ENCODE measurements at regions not wholly inside any gene's neighbourhood (a gene's known extent, or its start where the extent isn't known, plus 50 kb on each side); places are given as distances from the start of the nearest gene placed in this dataset.
"Not testable (repeated sequence)": the region's sequence is repeated elsewhere in the genome, so short reads cannot be mapped to it uniquely, and the experiment has no call there.

DNA sequence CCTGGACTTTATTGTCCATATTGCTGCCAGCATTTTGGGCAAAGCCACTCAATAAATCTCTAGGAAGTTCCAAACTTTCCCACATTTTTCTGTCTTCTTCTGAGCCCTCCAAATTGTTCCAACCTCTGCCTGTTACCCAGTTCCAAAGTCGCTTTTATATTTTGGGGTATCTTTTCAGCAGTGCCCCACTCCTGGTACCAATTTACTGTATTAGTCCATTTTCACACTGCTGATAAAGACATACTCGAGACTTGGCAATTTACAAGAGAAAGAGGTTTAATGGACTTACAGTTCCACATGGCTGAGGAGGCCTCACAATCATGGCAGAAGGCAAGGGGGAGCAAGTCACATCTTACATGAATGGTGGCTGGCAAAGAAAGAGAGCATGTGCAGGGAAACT is 53.4 kb downstream of the AHSP start:
- H3K27ac ChIP-seq (ENCODE audit: low read depth, low read length), result not testable (repeated sequence)
- 55 to 67% (median 57%) methylated on average over 2 of the region's 2 CpGs for WGBS, 3 donors

DNA sequence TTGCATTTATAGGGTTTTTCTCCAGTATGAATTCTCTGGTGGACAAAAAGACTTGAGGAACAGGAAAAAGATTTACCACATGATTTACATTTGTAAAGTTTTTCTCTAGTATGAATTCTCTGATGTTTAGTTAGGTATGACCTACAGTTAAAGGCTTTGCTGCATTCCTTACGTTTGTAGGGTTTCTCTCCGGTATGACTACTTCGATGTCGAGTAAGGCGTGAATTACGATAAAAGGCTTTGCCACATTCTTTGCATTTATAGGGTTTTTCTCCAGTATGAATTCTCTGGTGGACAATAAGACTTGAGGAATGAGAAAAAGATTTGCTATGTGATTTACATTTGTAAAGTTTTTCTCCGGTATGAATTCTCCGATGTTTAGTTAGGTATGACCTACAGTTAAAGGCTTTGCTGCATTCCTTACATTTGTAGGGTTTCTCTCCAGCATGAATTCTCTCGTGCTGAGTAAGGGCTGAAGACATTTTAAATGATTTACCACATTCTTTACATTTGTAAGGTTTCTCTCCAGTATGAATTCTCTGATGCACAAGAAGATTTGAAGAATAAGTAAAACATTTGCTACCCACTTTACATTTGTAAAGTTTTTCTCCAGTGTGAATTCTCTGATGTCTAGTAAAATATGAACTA is 74.2 kb downstream of the AHSP start:
- 81 to 87% (median 86%) methylated on average over 9 of the region's 9 CpGs for WGBS, 3 donors

DNA sequence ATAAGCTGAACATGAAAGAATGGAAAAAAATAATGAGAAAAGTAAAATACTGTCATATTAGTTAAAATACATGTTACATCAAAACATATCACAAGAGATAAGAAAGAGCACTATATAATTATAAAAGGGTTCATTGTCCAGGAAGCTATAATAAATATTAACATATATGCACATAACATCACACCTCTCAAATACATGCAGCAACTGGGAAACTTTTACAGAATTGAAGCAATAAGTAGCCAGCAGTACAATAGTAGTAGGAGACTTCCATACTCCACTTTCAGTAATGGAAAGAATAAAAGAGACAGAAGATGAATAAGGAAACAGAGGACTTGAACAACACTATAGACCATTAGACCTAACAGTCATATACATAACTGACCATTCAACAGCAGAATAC is 90.4 kb downstream of the AHSP start:
- H3K27ac ChIP-seq (ENCODE audit: low read depth, low read length), result no peak overlapping the region

More for the DNA sequence above, 74.2 kb downstream of the AHSP start:
- not testable (repeated sequence) for H3K27ac ChIP-seq (ENCODE audit: low read depth, low read length)

DNA sequence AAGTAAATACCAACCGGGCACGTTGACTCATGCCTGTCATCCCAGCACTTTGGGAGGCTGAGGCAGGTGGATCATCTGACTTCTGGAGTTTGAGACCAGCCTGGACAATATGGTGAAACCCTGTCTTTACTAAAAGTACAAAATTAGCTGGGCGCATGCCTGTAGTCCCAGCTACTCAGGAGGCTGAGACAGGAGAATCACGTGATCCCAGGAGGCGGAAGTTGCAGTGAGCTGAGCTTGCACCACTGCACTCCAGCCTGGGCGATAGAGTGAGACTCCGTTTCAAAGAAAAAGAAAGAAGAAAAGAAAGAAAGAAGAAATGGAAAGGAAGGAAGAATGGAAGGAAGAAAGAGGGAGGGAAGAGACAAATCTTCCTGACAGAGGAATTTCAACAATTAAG is 108.7 kb downstream of the AHSP start:
- 73 to 89% (median 88%) methylated on average over 7 of the region's 7 CpGs for WGBS, 3 donors
- no peak overlapping the region for H3K27ac ChIP-seq (ENCODE audit: low read depth, low read length)

DNA sequence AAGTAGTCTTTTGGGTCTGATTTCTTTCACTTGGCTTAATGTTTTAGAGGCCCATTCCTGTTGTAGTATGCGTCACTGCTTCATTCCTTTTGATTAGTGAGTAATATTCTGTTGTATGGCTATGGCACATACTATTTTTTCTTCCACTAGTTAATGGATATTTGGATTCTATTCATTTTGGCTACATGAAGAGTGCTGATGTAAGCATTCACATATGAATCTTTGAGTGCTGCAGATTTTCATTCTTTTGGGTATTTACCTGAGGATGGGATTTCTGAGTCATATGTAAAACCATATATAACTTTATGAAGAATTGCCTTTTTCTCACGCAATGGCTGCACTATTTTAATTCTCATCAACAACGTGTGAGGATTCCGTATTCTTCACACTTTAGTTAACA is 113.6 kb downstream of the AHSP start:
- no peak overlapping the region for H3K27ac ChIP-seq (ENCODE audit: low read depth, low read length)
- 75 to 87% (median 82%) methylated on average over 4 of the region's 4 CpGs for WGBS, 3 donors

DNA sequence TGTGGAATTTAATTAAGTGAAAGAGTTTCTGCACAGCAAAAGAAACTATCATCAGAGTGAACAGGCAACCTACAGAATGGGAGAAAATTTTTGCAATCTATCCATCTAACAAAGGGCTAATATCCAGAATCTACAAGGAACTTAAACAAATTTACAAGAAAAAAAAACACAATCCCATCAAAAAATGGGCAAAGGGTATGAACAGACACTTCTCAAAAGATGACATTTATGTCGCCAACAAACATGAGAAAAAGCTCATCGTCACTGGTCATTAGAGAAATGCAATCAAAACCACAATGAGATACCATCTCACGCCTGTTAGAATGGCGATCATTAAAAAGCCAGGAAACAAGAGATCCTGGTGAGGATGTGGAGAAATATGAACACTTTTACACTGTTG is 128.0 kb downstream of the AHSP start:
- not testable (repeated sequence) for H3K27ac ChIP-seq (ENCODE audit: low read depth, low read length)
- WGBS, 3 donors, result 78 to 85% (median 85%) methylated on average over 4 of the region's 4 CpGs

DNA sequence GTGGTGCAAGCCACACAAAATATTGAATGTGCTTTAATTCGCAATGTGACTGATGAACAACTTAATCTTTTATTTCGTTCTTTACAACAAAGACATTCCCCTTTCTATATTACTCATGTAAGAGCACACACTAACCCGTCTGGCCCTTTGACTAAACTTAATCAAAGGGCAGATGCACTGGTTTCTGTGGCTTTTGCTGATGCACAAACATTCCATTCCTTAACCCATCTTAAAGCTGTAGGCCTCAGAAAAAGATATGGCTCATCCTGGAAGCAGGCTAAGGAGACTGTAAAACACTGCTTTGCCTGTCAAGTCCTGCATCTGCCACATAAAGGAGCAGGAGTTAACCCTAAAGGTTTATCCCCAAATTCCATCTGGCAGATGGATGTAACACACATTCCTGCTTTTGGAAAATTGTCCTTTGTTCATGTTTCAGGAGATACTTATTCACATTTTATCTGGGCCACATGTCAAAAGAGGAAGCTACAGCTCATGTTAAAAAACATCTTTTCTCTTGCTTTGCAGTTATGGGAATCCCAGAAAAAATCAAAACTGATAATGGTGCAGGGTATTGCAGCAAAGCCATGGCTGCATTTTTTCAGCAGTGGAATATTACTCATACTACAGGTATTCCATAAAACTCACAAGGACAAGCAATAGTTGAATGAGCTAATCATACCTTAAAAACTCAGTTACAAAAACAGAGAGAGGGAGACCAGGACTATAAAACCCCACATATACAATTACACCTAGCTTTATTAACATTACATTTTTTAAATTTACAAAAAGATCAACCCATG is 137.2 kb downstream of the AHSP start:
- H3K27ac ChIP-seq (ENCODE audit: low read depth, low read length), result no peak overlapping the region
- 42 to 59% (median 48%) methylated on average over 3 of the region's 3 CpGs for WGBS, 3 donors

DNA sequence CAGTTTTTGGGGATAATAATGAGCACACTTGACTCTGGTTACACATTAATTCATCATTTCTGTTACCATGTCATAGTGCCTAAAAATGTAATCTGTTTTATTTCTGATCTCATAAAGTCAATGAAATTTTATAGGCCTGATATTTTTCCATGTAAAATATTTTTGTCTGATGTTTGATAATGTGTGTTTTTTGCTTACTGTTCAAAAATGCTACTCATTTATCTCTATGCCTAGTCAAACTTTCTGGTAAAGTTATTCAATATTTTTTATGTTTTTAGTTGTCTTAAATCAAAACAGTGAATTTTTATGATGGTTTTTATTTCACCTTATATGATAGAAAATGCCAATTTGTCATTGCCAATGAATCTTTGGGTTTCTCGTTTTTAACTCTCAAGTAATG is 147.0 kb downstream of the AHSP start:
- WGBS, 3 donors, result 37 to 67% (median 66%) methylated on average over 1 of the region's 1 CpG
- H3K27ac ChIP-seq (ENCODE audit: low read depth, low read length), result no peak overlapping the region

DNA sequence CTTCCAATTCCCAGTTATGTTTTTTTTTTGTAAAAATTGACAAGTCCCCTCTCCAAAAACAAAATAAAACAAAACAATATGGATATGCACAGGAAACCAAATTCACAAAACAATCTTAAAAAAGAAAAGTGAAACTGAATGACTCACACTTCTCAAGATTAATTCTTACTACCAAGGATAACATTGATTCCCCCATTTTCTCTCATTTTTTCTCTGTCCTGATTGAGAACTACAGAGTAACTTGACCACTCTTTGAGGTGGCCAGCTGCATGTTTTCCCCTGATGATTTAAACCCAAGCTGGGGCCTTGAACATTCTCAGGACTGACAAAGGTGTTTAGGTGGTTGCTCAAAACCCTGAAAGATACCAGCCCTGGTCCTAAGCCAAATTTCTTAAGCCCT is 149.0 kb downstream of the AHSP start:
- H3K27ac ChIP-seq (ENCODE audit: low read depth, low read length), result no peak overlapping the region

DNA sequence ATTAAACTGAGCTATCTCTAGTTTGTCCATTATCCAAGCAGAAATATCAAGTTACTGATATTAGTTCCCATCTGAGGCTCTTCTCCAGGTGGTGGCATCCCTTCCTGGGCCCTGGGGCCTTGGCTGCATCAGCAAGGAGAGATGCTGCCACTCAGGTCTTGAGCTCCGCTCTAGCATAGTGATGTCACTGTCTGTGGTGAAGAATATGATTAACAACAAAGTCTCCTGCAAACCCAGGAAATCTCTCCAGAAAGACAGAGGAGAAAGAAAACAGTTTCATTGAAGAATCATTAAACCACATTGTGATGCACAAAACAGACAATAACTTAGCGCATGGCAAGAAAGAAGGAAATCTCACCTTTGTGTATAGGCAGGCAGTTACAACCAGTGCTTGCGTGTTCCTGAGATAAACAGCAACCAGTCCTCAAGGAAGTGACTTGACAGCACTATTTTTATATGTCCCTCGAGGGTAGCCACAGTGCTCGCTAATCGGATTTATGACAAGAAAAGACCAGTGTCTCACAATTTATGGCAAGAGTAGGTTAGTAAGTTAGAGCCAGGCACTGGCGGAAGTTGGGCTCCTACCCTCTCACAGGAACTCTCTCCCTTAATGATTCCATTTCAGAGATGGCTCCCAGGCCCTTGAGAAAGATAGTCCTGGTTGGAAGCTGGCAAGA is 151.1 kb downstream of the AHSP start:
- no peak overlapping the region for H3K27ac ChIP-seq (ENCODE audit: low read depth, low read length)
- 48 to 65% (median 52%) methylated on average over 7 of the region's 7 CpGs for WGBS, 3 donors

DNA sequence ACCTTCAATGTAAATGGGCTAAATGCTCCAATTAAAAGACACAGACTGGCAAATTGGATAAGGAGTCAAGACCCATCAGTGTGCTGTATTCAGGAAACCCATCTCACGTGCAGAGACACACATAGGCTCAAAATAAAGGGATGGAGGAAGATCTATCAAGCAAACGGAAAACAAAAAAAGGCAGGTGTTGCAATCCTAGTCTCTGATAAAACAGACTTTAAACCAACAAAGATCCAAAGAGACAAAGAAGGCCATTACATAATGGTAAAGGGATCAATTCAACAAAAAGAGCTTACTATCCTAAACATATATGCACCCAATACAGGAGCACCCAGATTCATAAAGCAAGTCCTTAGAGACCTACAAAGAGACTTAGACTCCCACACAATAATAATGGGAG is 161.6 kb downstream of the AHSP start:
- WGBS, 3 donors, result 53 to 83% (median 76%) methylated on average over 2 of the region's 2 CpGs
- H3K27ac ChIP-seq (ENCODE audit: low read depth, low read length), result not testable (repeated sequence)

DNA sequence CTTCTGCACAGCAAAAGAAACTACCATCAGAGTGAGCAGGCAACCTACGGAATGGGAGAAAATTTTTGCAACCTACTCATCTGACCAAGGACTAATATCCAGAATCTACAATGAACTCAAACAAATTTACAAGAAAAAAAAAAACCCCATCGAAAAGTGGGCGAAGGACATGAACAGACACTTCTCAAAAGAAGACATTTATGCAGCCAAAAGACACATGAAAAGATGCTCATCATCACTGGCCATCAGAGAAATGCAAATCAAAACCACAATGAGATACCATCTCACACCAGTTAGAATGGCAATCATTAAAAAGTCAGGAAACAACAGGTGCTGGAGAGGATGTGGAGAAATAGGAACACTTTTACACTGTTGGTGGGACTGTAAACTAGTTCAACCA is 164.6 kb downstream of the AHSP start:
- WGBS, 3 donors, result 78 to 90% (median 86%) methylated on average over 3 of the region's 3 CpGs
- not testable (repeated sequence) for H3K27ac ChIP-seq (ENCODE audit: low read depth, low read length)

DNA sequence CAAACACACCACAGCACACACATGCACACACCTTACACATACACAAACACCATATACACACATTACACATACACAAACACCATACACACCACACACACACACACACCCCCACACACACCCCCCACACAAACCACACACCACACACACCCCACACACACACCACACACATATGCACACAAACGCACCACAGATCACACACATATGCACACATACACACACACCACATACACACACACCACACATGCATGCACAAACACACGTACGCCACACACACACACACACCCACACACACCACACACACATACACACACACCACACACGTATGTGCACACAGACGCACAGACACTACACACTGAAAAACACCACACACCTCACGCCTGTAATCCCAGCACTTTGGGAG is 166.0 kb downstream of the AHSP start:
- WGBS, 3 donors, result 84 to 93% (median 92%) methylated on average over 6 of the region's 6 CpGs
- no peak overlapping the region for H3K27ac ChIP-seq (ENCODE audit: low read depth, low read length)

DNA sequence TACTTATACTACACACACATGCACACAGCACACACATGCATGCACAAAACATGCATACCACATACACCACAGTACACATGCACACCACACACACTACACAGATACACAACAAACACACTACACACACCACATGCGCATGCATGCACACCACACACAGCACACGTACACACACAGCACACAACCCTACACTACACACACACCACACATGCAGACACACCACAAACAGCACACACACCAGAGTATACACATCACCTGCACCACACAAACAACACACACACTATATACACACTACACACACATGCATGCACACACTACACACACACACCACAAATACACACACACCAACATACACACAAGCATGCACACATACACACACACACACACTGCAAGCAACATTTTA is 166.8 kb downstream of the AHSP start:
- H3K27ac ChIP-seq (ENCODE audit: low read depth, low read length), result no peak overlapping the region
- 91 to 93% (median 93%) methylated on average over 2 of the region's 2 CpGs for WGBS, 3 donors

DNA sequence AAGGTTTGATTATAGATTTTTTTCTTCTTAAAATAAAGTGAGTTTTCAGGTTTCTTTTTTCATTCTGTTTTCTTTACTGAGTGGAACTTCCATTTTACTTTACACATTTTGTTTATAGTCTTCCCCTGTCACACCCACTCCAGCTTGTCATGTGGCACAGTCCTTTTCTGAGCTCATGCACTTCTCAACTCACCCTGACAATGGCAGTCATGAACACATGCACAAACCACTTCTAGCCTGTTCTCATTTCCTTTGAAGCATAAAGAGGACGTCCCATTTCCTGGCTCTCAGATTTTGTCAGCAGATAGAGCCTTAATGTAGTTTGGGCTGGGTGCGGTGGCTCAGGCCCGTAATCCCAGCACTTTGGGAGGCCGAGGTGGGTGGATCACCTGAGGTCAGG is 168.0 kb downstream of the AHSP start:
- WGBS, 3 donors, result 21 to 56% (median 39%) methylated on average over 4 of the region's 4 CpGs
- H3K27ac ChIP-seq (ENCODE audit: low read depth, low read length), result no peak overlapping the region

DNA sequence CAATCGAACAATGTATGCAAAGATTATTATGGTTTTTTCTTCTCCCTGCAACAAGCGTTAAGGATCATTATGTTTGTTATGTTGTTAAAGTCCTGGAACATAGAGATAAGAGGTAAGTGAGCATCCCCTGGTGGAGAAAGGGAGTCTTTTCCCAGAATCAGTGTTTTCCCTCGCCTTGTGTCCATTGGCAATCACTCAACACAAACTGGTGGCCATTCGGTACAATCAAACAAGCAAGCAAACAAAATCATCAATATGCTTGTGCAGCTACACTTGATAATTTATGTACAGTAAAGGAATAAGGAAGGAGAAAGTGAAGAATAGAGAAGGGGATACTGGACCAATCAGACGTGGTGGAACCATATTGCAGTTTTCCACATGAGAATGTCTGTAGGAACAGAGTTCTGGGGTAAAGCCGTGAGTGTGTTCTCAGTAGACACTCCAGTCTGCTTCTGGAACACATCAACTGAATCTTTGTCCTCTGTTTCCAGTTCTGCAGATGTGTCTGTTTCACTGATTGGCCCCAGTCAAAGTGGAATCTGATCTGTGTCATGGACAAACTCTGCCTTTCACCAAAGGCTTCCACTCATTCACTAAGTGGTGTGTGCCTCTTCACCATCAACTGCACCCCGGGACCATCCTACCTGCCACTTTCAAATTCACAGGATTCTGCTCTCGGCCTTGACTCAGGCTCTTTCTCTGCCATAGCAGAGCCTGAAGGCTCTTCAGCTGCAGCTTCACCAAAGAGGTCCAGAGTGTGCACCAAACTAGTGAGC is 169.5 kb downstream of the AHSP start:
- H3K27ac ChIP-seq (ENCODE audit: low read depth, low read length), result no peak overlapping the region
- 39 to 48% (median 45%) methylated on average over 8 of the region's 8 CpGs for WGBS, 3 donors

DNA sequence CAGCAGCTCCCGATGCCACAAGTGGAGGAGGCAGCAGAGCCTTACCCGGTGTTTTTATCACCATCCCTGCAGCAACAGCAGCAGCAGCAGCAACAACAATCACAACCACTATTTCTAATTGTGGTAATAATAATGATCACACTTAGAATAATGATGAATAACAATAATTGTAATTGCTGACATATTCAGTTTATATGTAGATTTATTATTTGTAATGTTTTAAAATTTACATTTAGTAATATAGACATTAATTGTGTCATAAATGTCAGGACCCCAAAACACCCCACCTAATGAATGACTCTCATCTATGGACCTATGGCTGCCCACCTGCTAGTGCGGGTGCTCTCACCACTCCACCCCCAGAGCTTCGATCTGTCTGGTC is 170.0 kb downstream of the AHSP start:
- WGBS, 3 donors, result 81 to 91% (median 81%) methylated on average over 4 of the region's 4 CpGs
- no peak overlapping the region for H3K27ac ChIP-seq (ENCODE audit: low read depth, low read length)

DNA sequence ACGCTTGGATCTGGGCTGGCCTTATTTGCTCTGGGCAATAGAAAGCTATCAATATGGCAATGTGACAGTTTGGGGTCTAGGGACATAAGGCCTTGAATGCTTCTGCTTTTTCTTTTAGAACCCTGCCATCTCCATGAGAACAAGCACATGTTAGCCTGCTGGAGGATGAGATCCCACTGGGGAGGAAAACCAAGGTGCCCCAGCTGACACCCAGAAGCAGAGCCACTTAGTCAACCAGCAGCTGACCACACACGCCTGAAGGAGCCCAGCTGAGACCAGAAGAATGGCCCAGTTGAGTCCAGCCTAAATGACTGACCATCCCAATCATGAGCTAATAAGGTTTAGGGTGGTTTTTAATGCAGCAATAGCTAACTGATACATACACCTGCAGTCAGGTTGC is 171.2 kb downstream of the AHSP start:
- 72 to 77% (median 76%) methylated on average over 2 of the region's 2 CpGs for WGBS, 3 donors

DNA sequence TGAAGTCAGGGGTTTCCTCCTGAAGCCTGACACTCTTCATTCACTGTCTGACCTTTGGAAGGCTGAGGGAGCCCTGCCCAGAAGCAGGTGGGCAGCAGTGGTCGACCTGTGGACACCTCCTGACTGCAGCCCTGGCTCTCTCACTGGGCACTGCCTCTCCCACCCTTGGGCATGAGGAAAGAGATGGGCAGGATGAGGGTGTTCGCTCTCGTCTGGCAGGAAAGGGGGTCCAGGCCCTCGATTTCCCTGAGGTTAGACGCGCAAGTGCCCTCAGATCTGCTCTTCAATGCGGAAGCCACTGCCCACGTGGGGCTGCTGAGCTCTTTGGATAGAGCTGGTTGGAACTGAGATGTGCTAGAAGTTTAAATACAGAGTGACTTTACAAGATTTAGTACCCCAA is 171.9 kb downstream of the AHSP start:
- WGBS, 3 donors, result 72 to 80% (median 78%) methylated on average over 8 of the region's 8 CpGs
- no peak overlapping the region for H3K27ac ChIP-seq (ENCODE audit: low read depth, low read length)

More for the DNA sequence above, 171.2 kb downstream of the AHSP start:
- H3K27ac ChIP-seq (ENCODE audit: low read depth, low read length), result no peak overlapping the region
